ENCODE measurements at regions not wholly inside any gene's neighbourhood (a gene's known extent, or its start where the extent isn't known, plus 50 kb on each side); places are given as distances from the start of the nearest gene placed in this dataset.
A peak's percentile ranks its signal among the peaks of the same experiment; 100 is the strongest.

DNA sequence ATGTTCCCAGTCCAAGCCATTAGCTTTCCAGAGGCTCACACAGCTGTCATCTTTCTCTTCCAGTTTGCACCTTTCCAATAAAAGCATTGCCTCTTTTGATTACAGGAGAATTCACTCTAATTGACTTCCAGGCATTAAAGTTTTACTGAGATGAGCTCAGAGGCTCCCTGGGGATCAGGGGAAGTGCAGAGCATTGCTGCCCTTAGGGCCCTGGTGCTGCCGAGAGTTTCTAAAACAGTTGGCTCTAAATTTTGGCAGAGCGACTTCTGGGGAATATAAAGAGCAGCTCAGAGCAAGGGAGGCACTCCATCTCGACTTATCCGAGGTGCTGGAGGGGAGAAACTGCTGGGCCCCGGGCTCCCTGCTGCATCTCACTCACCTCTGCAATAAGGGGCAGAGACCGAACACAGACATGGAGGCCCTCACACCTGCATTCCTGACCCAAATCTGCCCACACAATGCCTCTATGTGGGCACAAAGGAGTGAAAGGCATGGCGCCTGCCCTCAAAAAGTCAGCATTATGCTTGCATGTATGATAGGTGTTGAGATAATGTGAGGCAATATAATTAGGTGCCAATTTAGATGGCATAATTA, 61.7 kb downstream of the SCN11A start:
- TF ChIP-seq, protein P1, sequence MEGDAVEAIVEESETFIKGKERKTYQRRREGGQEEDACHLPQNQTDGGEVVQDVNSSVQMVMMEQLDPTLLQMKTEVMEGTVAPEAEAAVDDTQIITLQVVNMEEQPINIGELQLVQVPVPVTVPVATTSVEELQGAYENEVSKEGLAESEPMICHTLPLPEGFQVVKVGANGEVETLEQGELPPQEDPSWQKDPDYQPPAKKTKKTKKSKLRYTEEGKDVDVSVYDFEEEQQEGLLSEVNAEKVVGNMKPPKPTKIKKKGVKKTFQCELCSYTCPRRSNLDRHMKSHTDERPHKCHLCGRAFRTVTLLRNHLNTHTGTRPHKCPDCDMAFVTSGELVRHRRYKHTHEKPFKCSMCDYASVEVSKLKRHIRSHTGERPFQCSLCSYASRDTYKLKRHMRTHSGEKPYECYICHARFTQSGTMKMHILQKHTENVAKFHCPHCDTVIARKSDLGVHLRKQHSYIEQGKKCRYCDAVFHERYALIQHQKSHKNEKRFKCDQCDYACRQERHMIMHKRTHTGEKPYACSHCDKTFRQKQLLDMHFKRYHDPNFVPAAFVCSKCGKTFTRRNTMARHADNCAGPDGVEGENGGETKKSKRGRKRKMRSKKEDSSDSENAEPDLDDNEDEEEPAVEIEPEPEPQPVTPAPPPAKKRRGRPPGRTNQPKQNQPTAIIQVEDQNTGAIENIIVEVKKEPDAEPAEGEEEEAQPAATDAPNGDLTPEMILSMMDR (IDR thresholded peaks at IDR 0.05; ENCODE audit: insufficient read depth, low read depth, low read length): no peak
- DNase-seq (ENCODE audit: low read depth): no peak
- no peak overlapping the region for H3K4me3 ChIP-seq (ENCODE audit: low read depth, low read length)

DNA sequence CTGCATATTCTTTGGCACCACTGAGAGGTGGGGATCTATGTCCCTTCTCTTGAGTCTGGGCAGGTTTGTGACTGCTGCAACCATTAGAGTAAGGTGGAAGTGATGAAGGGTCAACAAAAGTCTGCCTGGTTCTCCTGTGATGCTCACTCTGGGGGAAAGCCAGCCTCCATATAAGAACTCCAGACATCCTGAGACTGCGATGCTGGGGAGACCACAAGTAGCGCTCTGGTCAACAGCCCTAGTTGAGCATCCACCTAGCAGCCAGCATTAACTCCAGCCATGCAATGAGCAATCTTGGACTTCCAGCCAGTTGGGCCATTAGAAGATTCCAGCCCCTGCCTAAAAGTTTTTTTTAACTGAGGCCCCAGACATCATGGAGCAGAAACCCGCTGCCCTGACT, 62.8 kb downstream of the SCN11A start:
- TF ChIP-seq, protein P1 (IDR thresholded peaks at IDR 0.05; ENCODE audit: insufficient read depth, low read depth, low read length): no peak
- no peak for DNase-seq (ENCODE audit: low read depth)
- no peak overlapping the region for H3K4me3 ChIP-seq (ENCODE audit: low read depth, low read length)

DNA sequence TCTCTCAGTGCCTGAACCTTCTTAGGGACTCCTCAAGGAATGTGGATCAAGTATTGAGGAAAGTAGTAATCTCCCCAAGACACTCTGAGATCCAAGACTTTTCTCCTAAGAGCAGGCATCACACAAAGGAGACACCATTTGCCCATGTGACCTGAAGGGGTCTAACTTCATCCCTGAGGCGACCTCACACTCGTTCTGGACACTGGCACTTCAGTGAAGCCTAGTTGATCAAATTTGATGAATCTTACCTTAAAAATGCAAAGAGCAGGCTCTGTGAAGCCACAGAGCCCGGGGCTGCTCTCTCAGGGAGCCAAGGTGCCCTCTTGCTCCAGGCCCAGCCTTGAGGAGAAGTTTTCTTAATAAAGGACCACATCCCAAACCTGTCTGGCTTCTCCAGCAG, 64.3 kb downstream of the SCN11A start:
- TF ChIP-seq, protein P1 (IDR thresholded peaks at IDR 0.05; ENCODE audit: insufficient read depth, low read depth, low read length): no peak
- no peak overlapping the region for H3K4me3 ChIP-seq (ENCODE audit: low read depth, low read length)
- no peak for DNase-seq (ENCODE audit: low read depth)

DNA sequence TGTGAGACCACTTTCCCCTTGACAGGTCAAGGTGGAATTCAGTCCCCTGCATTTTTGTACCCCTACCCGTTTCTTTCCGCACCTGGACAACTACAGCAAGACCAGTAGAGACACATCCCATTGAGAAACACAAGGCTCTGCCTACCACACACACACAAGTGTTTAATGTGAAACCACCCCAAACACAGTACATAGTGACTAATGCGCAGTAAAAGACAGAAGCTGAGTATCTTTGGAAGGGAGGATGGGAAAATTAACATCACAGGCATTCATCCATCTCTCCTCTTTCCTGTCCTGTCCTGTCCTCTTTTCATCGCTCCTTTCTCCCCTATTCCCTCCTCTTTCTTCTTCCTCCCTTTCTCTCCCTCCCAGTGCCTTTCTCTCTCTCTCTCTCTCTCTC, 64.8 kb downstream of the SCN11A start:
- TF ChIP-seq, protein P1 (IDR thresholded peaks at IDR 0.05; ENCODE audit: insufficient read depth, low read depth, low read length): no peak
- DNase-seq (ENCODE audit: low read depth): no peak
- no peak overlapping the region for H3K4me3 ChIP-seq (ENCODE audit: low read depth, low read length)

DNA sequence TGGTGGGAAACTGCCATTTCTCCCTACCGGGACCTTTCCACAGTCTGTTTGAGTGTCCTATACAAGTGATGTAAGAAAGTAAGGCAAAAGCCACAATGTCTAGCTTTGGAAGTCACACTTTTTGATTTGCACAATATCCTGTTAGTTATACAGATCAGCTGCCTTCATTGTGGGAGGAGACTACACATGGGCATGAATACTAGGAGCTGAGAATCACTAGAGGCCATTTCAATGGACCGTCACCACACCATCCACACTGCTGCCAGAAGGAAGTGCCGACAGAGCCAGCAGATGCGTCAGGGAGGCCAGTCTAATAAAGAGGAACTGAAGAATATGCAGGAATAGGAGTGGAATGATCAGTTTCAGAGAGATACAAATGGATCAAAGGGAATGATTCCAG, 65.8 kb downstream of the SCN11A start:
- no peak overlapping the region for H3K4me3 ChIP-seq (ENCODE audit: low read depth, low read length)
- no peak for DNase-seq (ENCODE audit: low read depth)
- TF ChIP-seq, protein P1 (IDR thresholded peaks at IDR 0.05; ENCODE audit: insufficient read depth, low read depth, low read length): no peak

DNA sequence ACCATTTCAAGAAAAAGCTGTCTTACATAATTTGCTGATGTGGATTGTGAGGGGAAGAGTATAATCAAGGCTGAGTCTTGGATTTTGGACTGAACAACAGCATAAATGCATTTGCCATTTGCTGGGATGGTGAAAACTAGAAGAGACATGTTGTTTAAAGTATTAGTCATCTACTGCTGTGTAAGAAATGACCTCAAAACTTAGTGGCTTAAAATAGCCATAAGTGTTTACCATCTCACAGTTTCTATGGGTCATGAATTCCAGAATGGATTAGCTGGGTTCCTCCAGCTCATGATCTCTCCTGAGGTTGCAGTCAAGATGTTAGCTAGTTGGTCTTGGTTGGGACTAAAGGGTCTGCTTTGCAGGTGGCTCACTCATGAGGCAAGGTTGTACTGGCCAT, 66.2 kb downstream of the SCN11A start:
- TF ChIP-seq, protein P1 (IDR thresholded peaks at IDR 0.05; ENCODE audit: insufficient read depth, low read depth, low read length): no peak
- no peak overlapping the region for H3K4me3 ChIP-seq (ENCODE audit: low read depth, low read length)
- DNase-seq (ENCODE audit: low read depth): peak; percentile 53

DNA sequence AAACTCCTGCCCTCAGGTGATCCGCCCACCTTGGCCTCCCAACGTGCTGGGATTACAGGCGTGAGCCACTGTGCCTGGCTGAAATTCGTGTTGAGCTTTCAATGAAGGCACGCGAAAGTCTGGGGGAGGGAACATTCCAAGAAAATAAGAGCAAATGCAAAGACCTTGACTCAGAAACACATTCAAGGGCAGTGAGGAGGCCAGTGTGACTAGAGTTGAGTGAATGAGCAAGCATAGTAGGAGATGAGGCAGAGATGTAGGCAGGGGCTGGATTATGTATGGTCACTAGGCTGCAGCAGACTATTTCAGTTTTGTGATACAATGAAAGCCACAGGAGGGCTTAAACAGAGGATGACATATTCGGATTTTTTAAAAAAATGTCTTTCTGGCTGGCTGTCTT, 67.0 kb downstream of the SCN11A start:
- no peak for DNase-seq (ENCODE audit: low read depth)
- TF ChIP-seq, protein P1 (IDR thresholded peaks at IDR 0.05; ENCODE audit: insufficient read depth, low read depth, low read length): no peak
- no peak overlapping the region for H3K4me3 ChIP-seq (ENCODE audit: low read depth, low read length)

Measured in fibroblast of villous mesenchyme (primary cell).